Stimulated activated naive B cell treated with anti-CD40 and anti-IgM and Interleukin-4, amounts not matched to agents 10 μg/mL and 1 μg/mL and 100 μg/mL, for 72 hours (primary cell): ENCODE measurements at regions not wholly inside any gene's neighbourhood (a gene's known extent, or its start where the extent isn't known, plus 50 kb on each side); places are given as distances from the start of the nearest gene placed in this dataset.
A peak's percentile ranks its signal among the peaks of the same experiment; 100 is the strongest.
"Not testable (repeated sequence)": the region's sequence is repeated elsewhere in the genome, so short reads cannot be mapped to it uniquely, and the experiment has no call there.

Experiments used
- ATAC-seq, 2 donors: fragments of 150-1000 bp; cut with Tn5 transposase; replicated peaks; 2 replicates each; pipeline ENCODE4 v1.10.0; 2021; ENCODE audit warnings: moderate library complexity in 1 of 2
- DNase-seq: peaks from one replicate; pipeline ENCODE4 v3.0.0; 2021
- H3K27ac Mint-ChIP-seq: one replicate; pipeline ENCODE4 v1.8.0; 2022; ENCODE audit warnings: mild to moderate bottlenecking, mixed read lengths
- H3K27me3 Mint-ChIP-seq, 2 donors: one replicate each; pipeline ENCODE4 v1.8.0; 2022; ENCODE audit warnings: mixed read lengths in 2 of 2
- H3K36me3 Mint-ChIP-seq, 2 donors: one replicate each; pipeline ENCODE4 v1.8.0; 2022; ENCODE audit warnings: mixed read lengths in 2 of 2, mild to moderate bottlenecking in 1 of 2
- H3K4me1 Mint-ChIP-seq, 2 donors: one replicate each; pipeline ENCODE4 v1.8.0; 2022; ENCODE audit warnings: mixed read lengths in 2 of 2, mild to moderate bottlenecking in 1 of 2
- H3K4me3 Mint-ChIP-seq, 2 donors: one replicate each; pipeline ENCODE4 v1.8.0; 2022; ENCODE audit warnings: mild to moderate bottlenecking in 2 of 2, mixed read lengths in 2 of 2, moderate library complexity in 1 of 2
- H3K9me3 Mint-ChIP-seq, 2 donors: one replicate each; pipeline ENCODE4 v1.8.0; 2022; ENCODE audit warnings: mixed read lengths in 2 of 2, mild to moderate bottlenecking in 1 of 2

DNA sequence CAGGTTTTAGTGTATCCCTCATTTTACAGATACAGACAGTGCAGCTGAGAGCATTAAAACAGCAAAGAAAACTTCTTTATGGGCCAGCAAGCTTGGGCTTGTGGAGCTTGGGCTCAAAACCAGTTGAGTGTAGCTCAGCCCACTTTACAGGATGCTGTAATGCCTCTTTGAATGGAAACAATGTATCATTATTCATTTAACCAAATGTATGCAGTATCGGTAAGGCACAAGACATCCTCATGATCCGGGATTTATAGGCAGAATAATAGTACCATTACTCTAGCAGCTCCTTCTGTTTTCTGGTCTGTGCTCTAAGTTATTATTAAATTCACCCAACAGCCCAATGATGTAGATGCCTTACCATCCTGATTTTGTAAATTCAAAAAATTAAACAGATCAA is 575.1 kb upstream of the CDH7 start:
- no peak for ATAC-seq
- no peaks in the 10 kb centered on the region for H3K36me3 Mint-ChIP-seq
- DNase-seq: no peak
- H3K4me3 Mint-ChIP-seq: no peak overlapping the region
- no peaks in the 10 kb centered on the region for H3K27me3 Mint-ChIP-seq
- H3K27ac Mint-ChIP-seq: no peak overlapping the region
- H3K9me3 Mint-ChIP-seq: peaks cover 0 to 5% of the 10 kb centered on the region in 2 donors
- H3K4me1 Mint-ChIP-seq: no peaks in the 10 kb centered on the region

- not testable (repeated sequence) for H3K4me3 Mint-ChIP-seq, H3K27me3 Mint-ChIP-seq, DNase-seq, H3K36me3 Mint-ChIP-seq, H3K27ac Mint-ChIP-seq, ATAC-seq, H3K4me1 Mint-ChIP-seq, H3K9me3 Mint-ChIP-seq
Observed at GRCh38 chr18:65162086-65162485, 588.7 kb upstream of the CDH7 start.

DNA sequence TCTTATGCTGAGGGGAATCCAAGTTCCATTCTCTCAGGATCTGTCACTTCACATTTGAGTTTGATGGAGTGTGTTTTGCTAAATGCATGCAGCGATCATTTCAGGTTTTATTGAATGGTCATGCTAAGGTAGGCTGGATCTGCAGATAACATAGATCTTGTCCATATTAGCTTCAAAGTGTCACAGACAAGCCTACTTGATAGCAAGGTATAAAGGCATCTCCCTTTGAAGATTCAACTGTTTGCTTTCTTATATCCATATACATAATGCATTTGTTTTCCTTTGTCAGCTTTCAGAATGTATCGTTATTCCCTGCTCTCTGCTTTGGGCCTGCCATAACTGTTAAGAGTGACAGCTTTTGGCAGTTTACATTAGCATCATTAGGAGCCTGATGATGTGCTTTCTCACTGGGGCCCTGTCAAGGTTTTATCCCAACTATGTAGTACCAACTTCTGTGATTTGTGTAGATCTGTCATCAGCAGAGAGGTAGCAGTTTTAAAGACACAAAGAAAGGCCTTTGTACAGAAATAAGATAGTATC is 604.3 kb upstream of the CDH7 start:
- Mint-ChIP-seq H3K27me3 (no peaks in the 10 kb centered on the region), H3K9me3 (no peaks in the 10 kb centered on the region), H3K4me1 (no peaks in the 10 kb centered on the region), H3K36me3 (no peaks in the 10 kb centered on the region), H3K27ac (no peak overlapping the region), H3K4me3 (no peak overlapping the region)
- DNase-seq (no peak), ATAC-seq (no peak)

DNA sequence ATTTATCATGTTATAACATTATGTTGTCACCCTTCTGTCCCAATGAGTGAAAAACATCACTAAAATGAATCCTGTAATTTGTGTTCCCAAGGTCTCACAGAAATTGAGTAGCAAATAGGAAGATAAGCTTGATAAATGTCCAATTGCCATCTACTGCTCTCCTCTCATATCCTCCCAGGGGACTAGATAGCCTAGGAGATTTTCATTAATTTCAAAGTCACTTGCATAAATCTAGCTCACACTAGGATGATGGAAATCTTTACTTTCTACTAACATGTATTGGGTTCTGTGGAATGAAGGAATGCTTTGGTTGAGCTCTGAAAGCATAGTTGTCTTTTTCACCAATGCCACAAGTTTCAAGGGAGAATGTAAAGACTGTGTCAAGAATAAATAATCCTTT is 605.5 kb upstream of the CDH7 start:
- no peaks in the 10 kb centered on the region for H3K4me1 Mint-ChIP-seq
- no peak overlapping the region for H3K4me3 Mint-ChIP-seq
- ATAC-seq (no peak), DNase-seq (no peak)
- H3K27me3 Mint-ChIP-seq: no peaks in the 10 kb centered on the region
- H3K27ac Mint-ChIP-seq: no peak overlapping the region
- H3K9me3 Mint-ChIP-seq: no peaks in the 10 kb centered on the region
- H3K36me3 Mint-ChIP-seq: no peaks in the 10 kb centered on the region

DNA sequence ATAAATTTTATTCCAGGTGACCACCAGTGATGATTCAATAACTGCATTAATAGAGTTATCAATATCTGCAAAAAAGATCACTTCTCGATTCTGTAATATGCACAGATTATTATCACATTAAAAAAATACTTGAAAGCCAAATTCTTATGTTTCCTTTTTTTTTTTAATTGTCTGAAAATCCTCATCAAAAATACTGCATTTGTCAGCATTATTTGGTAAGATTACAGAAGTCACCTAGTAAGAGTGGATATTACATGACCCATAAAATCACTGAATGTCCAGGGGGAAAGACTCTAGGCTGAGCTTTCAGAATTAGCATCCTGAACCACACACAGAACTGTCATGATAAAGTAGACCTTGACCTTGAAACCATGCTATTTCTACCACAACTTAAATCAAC is 617.2 kb upstream of the CDH7 start:
- H3K36me3 Mint-ChIP-seq: no peaks in the 10 kb centered on the region
- H3K4me3 Mint-ChIP-seq: no peak overlapping the region
- no peak for ATAC-seq
- H3K4me1 Mint-ChIP-seq: no peaks in the 10 kb centered on the region
- no peak overlapping the region for H3K27ac Mint-ChIP-seq
- no peak for DNase-seq
- no peaks in the 10 kb centered on the region for H3K27me3 Mint-ChIP-seq
- peaks cover 0 to 2% of the 10 kb centered on the region in 2 donors for H3K9me3 Mint-ChIP-seq

GRCh38 chr18:65124633-65125032 is 626.2 kb upstream of the CDH7 start:
- H3K4me3 Mint-ChIP-seq: no peak overlapping the region
- no peak overlapping the region for H3K27ac Mint-ChIP-seq
- H3K27me3 Mint-ChIP-seq: no peaks in the 10 kb centered on the region
- peaks cover 0 to 6% of the 10 kb centered on the region in 2 donors for H3K36me3 Mint-ChIP-seq
- no peak for ATAC-seq
- no peak for DNase-seq
- H3K9me3 Mint-ChIP-seq: peaks cover 10 to 17% of the 10 kb centered on the region in 2 donors
- no peaks in the 10 kb centered on the region for H3K4me1 Mint-ChIP-seq

DNA sequence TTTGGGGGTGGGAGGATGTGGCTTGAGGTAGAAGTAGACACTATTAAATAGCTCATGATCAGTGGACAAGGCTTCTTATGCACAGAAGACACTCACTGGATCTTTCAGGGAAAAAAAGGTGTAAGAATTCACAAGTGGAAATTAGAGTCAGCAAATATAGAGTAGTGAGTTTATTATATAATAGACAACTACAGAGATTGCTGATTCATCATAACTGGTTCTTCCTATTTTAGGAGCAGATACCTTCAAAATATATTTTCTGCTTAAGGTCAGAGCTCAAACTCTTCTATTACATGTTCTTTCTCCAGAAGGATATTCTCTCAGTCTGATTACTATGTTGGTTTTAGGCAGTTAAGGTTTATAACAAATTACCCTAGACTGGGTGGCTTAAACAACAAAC is 646.9 kb upstream of the CDH7 start:
- no peak overlapping the region for H3K4me3 Mint-ChIP-seq
- no peak overlapping the region for H3K27ac Mint-ChIP-seq
- no peaks in the 10 kb centered on the region for H3K4me1 Mint-ChIP-seq
- DNase-seq (no peak), ATAC-seq (no peak)
- no peaks in the 10 kb centered on the region for H3K36me3 Mint-ChIP-seq
- no peaks in the 10 kb centered on the region for H3K27me3 Mint-ChIP-seq
- peaks cover 1 to 5% of the 10 kb centered on the region in 2 donors for H3K9me3 Mint-ChIP-seq

DNA sequence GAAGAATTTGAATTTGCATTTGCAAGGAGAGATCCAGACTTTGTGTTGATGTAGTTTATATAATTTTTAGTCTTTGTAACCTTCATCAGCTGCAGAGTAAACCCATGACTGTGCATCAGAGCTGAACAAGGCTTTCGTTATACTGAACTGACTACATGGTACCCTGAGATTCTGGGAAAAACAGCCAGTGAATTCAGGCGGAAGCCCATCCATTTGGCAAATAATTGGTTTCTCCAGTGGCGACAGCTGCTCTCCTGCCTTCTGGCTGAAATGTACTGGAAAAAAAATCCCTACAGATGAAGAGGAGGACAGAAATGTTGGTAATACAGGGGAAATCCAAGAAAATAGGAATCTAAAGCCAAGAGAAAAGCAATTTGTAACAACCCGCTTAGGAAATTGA is 657.5 kb upstream of the CDH7 start:
- no peaks in the 10 kb centered on the region for H3K9me3 Mint-ChIP-seq
- no peaks in the 10 kb centered on the region for H3K27me3 Mint-ChIP-seq
- no peak for ATAC-seq
- no peak overlapping the region for H3K27ac Mint-ChIP-seq
- DNase-seq: no peak
- no peaks in the 10 kb centered on the region for H3K36me3 Mint-ChIP-seq
- H3K4me3 Mint-ChIP-seq: no peak overlapping the region
- no peaks in the 10 kb centered on the region for H3K4me1 Mint-ChIP-seq

GRCh38 chr18:65091744-65092329 is 659.0 kb upstream of the CDH7 start:
- Mint-ChIP-seq H3K27me3 (no peaks in the 10 kb centered on the region), H3K36me3 (no peaks in the 10 kb centered on the region), H3K4me3 (no peak overlapping the region), H3K9me3 (no peaks in the 10 kb centered on the region), H3K27ac (no peak overlapping the region), H3K4me1 (no peaks in the 10 kb centered on the region)
- peak in 1 of 2 donors; percentile 49 for ATAC-seq
- DNase-seq: no peak

GRCh38 chr18:65082907-65083306 is 667.9 kb upstream of the CDH7 start:
- Mint-ChIP-seq H3K4me1 (no peaks in the 10 kb centered on the region), H3K9me3 (no peaks in the 10 kb centered on the region), H3K27me3 (no peaks in the 10 kb centered on the region), H3K27ac (no peak overlapping the region), H3K36me3 (no peaks in the 10 kb centered on the region), H3K4me3 (no peak overlapping the region)
- DNase-seq: no peak
- ATAC-seq: no peak

DNA sequence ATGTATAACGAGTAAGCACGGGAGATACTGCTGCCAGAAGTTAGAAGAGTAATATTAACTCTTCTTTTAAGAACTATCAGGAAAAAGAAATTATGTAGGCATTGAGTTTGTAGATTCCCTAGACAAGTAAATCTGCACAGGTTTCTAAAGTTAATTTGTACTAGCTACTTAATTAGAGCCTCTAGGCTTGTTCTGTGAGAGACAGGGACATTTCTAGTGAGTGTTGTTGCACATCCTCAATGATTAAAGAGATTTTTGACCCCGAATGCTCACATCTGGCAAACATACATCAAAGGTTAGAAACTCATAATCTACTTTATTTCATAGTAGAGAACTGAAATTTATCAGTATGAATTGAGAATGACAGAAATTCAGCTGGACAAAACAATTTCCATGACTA is 669.0 kb upstream of the CDH7 start:
- H3K9me3 Mint-ChIP-seq: no peaks in the 10 kb centered on the region
- H3K4me3 Mint-ChIP-seq: no peak overlapping the region
- no peaks in the 10 kb centered on the region for H3K36me3 Mint-ChIP-seq
- DNase-seq (no peak), ATAC-seq (no peak)
- no peaks in the 10 kb centered on the region for H3K4me1 Mint-ChIP-seq
- H3K27ac Mint-ChIP-seq: no peak overlapping the region
- H3K27me3 Mint-ChIP-seq: no peaks in the 10 kb centered on the region

DNA sequence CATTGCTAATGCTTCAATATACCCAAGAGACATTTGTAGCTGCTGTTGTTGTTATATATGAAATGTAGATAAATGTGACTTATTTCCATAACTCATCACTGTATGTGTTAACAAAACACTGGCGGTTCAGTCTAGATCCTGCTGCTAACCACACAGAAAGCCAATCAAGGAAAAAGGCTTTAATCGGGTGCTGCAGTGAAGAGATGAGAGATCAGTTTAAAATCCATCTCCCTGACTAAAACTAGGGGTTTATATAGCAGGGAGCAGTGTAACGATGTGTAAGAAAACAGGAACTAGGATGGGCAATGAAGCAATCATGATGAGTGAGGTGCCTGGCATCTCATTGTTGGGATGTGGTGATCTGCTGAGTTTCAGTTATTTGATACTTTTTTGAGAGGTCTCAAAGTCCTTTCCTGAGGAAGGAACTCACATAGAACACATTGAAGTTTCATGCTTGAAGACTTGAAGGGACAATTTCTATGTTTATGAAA is 677.7 kb upstream of the CDH7 start:
- Mint-ChIP-seq H3K4me1 (no peaks in the 10 kb centered on the region), H3K27ac (no peak overlapping the region), H3K9me3 (peaks cover 0 to 3% of the 10 kb centered on the region in 2 donors), H3K27me3 (no peaks in the 10 kb centered on the region), H3K36me3 (no peaks in the 10 kb centered on the region), H3K4me3 (no peak overlapping the region)
- ATAC-seq: peak in 1 of 2 donors; percentile 61
- no peak for DNase-seq

DNA sequence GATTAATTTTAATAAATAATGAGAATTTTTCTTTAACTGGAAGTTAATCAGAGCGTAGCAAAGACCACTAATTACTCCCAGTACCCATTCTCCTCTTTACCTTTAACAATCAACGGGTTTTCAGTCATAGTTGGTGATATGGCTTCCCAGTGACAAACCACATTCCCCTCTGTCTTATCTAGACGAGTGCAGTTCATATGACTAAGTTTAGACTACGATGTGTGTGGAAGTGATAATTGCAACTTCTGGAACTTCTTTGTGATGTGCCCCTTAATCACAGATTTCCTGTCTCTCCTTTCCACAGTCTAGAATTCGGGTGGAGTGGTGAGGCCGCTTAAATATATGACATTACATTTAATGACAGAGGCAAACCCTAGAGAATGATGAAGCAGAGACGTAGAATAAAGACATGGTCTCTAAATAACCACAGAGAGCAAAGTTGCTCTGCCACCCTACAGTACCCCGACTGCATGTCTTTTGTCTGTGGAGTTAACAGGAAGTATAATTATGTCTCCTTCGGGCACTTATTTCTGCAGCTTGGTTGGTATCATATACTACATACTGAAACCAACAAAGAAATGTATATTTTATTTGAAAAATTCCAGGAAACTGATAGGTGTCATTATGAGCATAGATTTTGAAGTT is 693.3 kb upstream of the CDH7 start:
- Mint-ChIP-seq H3K27me3 (no peaks in the 10 kb centered on the region), H3K36me3 (no peaks in the 10 kb centered on the region), H3K4me3 (no peak overlapping the region), H3K4me1 (no peaks in the 10 kb centered on the region), H3K27ac (no peak overlapping the region), H3K9me3 (peaks cover 0 to 3% of the 10 kb centered on the region in 2 donors)
- ATAC-seq (no peak), DNase-seq (no peak)

DNA sequence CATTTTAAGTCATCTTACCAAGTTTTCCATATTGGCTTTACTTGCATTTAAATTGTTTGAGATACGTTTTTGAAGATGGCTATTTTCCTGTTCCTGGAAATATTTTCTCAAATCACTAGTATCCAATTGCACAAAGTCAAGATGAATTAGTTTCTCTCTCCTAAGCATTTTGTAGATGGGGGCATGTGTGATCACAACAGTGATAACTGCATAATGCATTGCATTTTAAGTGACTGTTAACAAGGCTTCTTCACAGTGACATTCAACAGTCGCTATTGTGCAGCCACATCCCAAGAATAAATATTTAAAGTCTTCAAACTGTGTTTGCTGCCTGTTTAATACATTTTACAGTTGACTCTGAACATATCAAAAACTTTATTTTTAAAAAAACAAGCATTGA is 694.2 kb upstream of the CDH7 start:
- H3K36me3 Mint-ChIP-seq: no peaks in the 10 kb centered on the region
- H3K9me3 Mint-ChIP-seq: peaks cover 0 to 3% of the 10 kb centered on the region in 2 donors
- H3K27me3 Mint-ChIP-seq: no peaks in the 10 kb centered on the region
- no peak overlapping the region for H3K27ac Mint-ChIP-seq
- H3K4me1 Mint-ChIP-seq: no peaks in the 10 kb centered on the region
- DNase-seq: no peak
- no peak for ATAC-seq
- H3K4me3 Mint-ChIP-seq: no peak overlapping the region

GRCh38 chr18:65049586-65049985 is 701.2 kb upstream of the CDH7 start:
- ATAC-seq (no peak), DNase-seq (no peak)
- Mint-ChIP-seq H3K36me3 (no peaks in the 10 kb centered on the region), H3K4me1 (no peaks in the 10 kb centered on the region), H3K27ac (no peak overlapping the region), H3K27me3 (no peaks in the 10 kb centered on the region), H3K4me3 (no peak overlapping the region), H3K9me3 (no peaks in the 10 kb centered on the region)
